IMR-90 (cell line): ENCODE measurements at regions not wholly inside any gene's neighbourhood (a gene's known extent, or its start where the extent isn't known, plus 50 kb on each side); places are given as distances from the start of the nearest gene placed in this dataset.

ENCODE experiments used
- RCOR1 ChIP-seq: IDR thresholded peaks from 2 replicates; pipeline ENCODE4 v1.6.1; 2012; ENCODE audit warnings: mild to moderate bottlenecking, low read length, improper control_type of control experiment; ENCODE audit not compliant: insufficient replicate concordance
- USF2 ChIP-seq: fragments of 150-350 bp; IDR thresholded peaks from 2 replicates; pipeline ENCODE4 v1.6.1; 2017; ENCODE audit warnings: mild to moderate bottlenecking, antibody characterized with exemption, low read length, low read depth

DNA sequence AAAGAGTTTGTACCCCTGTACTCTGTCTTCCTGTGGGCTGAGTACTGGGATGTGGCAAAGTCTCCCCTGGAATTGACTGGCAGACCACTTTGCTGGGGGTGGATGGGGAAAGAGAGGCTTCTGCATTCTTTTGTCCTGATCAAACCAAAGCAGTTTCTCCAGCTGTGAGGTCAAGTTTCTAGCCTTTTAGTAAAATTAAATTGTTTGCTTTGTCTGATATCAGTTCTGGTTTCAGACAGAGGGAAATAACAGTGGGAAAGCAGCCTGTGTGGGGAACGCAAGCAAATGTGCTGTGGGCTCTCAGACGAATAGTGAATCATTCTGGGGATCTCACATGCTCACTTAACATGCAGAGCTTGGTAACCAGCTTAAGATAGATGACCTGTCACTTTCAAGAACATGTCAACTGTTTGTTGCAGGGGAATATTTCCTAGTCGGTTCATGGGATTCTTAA lies 151.6 kb downstream of the FAT3 start:
- TF ChIP-seq USF2 (no peak), RCOR1 (no peak)
